ENCODE measurements at regions not wholly inside any gene's neighbourhood (a gene's known extent, or its start where the extent isn't known, plus 50 kb on each side); places are given as distances from the start of the nearest gene placed in this dataset.

GRCh38 chr12:43169115-43169681 is 382.8 kb downstream of the ADAMTS20 start:
- DNase-seq: no peak

- no peak for DNase-seq
Measured at GRCh38 chr12:43167691-43168090, 384.3 kb downstream of the ADAMTS20 start.

- DNase-seq: no peak
Measured at GRCh38 chr12:43165351-43165750, 386.7 kb downstream of the ADAMTS20 start.

GRCh38 chr12:43162138-43162537 is 389.9 kb downstream of the ADAMTS20 start:
- no peak for DNase-seq

GRCh38 chr12:43159506-43159905 is 392.5 kb downstream of the ADAMTS20 start:
- no peak for DNase-seq

GRCh38 chr12:43158126-43158525 is 393.9 kb downstream of the ADAMTS20 start:
- DNase-seq: peak; percentile 98

- no peak for DNase-seq
Measured at GRCh38 chr12:43155376-43155775, 396.6 kb downstream of the ADAMTS20 start.

- DNase-seq: no peak
Measured at GRCh38 chr12:43154498-43155045, 397.4 kb downstream of the ADAMTS20 start.

- DNase-seq: peak; percentile 11
Measured at GRCh38 chr12:43151441-43151981, 400.5 kb downstream of the ADAMTS20 start.

- DNase-seq: peak; percentile 90
Measured at GRCh38 chr12:43148691-43149090, 403.3 kb downstream of the ADAMTS20 start.

- peak; percentile 52 for DNase-seq
Measured at GRCh38 chr12:43147878-43148277, 404.1 kb downstream of the ADAMTS20 start.

- DNase-seq: no peak
Measured at GRCh38 chr12:43145481-43145880, 406.5 kb downstream of the ADAMTS20 start.

GRCh38 chr12:43143278-43143677 is 408.7 kb downstream of the ADAMTS20 start:
- DNase-seq: no peak

- no peak for DNase-seq
Measured at GRCh38 chr12:43132291-43132690, 419.7 kb downstream of the ADAMTS20 start.

- peak; percentile 52 for DNase-seq
Measured at GRCh38 chr12:43131301-43131700, 420.7 kb downstream of the ADAMTS20 start.

GRCh38 chr12:43127886-43128549 is 424.0 kb downstream of the ADAMTS20 start:
- no peak for DNase-seq

- DNase-seq: no peak
Measured at GRCh38 chr12:43126652-43127375, 425.2 kb downstream of the ADAMTS20 start.

- no peak for DNase-seq
Measured at GRCh38 chr12:43123461-43123860, 428.5 kb downstream of the ADAMTS20 start.

GRCh38 chr12:43120150-43120549 is 431.9 kb downstream of the ADAMTS20 start:
- no peak for DNase-seq

- DNase-seq: no peak
Measured at GRCh38 chr12:43118881-43119280, 433.1 kb downstream of the ADAMTS20 start.

GRCh38 chr12:43118234-43118633 is 433.8 kb downstream of the ADAMTS20 start:
- no peak for DNase-seq

GRCh38 chr12:43117226-43117930 is 434.6 kb downstream of the ADAMTS20 start:
- no peak for DNase-seq
